GM18519 (cell line): ENCODE measurements at regions not wholly inside any gene's neighbourhood (a gene's known extent, or its start where the extent isn't known, plus 50 kb on each side); places are given as distances from the start of the nearest gene placed in this dataset.

Experiments used
- ATAC-seq: cut with Tn5 transposase; IDR thresholded peaks from one replicate; pipeline ENCODE4 v1.9.1; 2021; ENCODE audit warnings: mild to moderate bottlenecking, moderate library complexity; ENCODE audit not compliant: unreplicated experiment, low FRiP score

DNA sequence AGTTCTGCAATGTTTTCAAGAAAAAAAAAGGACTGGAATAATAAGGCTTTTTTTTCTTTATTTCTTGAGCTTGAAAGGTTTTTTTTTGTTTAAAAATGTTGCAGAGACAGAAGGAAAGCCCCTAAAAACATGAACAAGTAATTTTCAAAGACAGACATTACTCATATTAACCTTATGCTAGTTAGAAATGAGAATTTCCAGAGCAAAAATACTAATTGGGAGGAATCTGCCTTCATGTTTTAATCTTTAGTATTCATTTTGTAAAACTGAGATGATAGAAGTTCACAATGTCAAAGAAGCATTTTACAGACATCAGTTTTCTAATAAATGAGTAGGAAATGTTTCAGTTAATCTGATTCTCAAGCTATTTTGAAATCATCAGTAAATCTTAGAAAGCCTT lies 1805.3 kb downstream of the PCDH7 start:
- ATAC-seq: no peak

DNA sequence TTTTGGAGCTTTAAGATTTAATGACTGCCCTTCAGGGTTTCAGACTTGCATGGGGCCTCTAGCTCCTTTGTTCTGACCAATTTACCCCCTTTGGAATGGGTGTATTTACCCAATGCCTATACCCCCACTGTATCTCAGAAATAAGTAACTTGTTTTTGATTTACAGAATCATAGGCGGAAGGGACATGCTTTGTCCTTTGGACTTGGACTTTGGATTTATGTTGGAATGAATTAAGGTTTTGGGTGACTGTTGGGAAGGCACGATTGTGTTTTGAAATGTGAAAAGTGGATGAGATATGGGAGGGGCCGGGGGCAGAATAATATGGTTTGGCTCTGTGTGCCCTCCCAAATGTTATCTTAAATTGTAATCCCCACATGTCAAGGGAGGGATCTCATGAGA lies 1824.7 kb downstream of the PCDH7 start:
- no peak for ATAC-seq

DNA sequence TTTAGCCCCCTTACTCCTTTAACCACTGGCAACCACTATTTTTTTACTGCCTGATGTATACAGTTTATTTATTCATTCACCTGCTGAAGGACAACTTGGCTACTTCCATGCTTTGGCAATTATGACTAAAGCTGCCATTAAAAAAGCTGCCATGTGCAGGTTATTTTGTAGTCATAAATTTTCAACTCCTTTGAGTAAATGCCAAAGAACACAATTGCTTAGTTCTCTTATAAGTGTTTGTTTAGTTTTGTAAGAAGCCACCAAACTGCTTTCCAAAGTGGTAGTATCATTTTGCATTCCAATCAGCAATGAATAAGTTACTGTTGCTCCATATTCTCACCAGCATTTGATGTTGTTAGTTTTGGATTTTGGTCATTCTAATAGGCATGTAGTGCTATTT lies 1831.8 kb downstream of the PCDH7 start:
- ATAC-seq: no peak

DNA sequence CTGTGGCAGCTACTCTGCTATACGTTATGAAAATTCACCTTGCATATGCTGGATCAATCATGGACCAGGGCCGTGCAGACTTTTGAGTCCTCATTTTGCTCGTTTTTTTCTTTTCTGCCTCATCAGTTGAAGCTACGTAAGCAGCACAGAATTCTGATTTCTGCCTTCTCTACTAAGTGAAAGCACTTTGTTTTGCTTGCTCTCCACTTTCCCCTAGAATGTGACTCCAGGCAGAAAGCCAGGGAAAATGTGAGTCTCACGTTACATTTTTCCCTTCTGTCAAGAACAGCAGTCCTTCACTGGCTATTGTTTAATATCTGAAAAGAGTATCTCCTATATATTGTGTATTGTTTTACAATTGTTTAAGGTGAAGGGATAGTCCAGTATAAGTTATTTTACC lies 1840.1 kb downstream of the PCDH7 start:
- ATAC-seq: no peak

DNA sequence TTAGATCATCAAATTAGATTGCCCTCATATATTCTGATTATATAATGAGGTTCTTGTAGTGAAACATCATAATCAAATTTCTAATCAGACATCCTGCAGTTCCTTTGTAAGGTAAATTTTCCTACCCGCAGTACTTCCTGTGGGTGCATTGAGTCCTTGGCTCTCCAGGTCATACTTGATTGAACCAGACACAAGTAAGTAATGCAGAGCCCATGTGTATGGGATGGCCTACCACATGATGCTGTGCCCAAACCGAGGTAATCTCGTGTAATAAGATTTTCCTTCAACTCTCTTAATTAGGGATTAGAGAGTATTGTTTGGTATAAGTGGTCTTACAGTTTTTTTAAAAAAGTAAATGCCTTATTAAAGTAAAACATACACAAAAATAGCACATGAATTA lies 1841.8 kb downstream of the PCDH7 start:
- ATAC-seq: no peak

DNA sequence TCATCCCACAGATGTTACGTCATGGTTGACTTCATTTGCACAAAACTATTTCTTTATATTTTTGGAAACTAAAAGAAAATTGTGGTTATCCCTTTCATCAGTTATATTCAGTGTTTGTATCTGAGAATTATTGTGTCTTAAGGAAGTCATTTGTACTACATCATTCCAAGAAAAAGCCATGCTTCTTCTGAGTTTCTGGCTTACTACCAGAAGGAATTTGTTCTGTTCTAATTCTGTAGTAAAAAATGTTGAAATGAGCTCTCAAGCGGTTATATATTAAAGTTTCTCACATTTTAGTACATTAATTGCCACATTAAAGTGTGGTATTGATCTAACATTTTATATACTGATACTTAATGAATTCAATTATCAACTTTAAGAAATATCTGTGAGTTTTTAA lies 1844.5 kb downstream of the PCDH7 start:
- no peak for ATAC-seq

DNA sequence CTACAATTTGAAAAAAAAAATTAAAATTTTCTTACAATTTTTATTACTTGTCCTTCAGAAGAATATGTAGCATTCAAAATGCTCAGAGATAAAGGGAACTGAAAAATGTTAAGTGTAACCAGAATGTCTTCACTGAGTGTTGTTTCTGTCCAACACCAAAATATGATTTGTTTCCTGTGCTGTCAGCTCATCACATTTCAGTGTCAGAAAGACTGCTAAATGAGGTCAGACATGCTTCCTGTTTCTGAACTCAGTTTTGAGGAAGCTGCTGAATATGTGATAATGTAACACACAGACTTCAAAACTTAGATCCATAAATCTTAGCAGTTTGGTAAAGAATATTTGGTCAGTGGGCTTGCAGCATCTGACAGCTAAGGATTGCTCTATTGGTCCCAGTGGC lies 1849.7 kb downstream of the PCDH7 start:
- no peak for ATAC-seq

DNA sequence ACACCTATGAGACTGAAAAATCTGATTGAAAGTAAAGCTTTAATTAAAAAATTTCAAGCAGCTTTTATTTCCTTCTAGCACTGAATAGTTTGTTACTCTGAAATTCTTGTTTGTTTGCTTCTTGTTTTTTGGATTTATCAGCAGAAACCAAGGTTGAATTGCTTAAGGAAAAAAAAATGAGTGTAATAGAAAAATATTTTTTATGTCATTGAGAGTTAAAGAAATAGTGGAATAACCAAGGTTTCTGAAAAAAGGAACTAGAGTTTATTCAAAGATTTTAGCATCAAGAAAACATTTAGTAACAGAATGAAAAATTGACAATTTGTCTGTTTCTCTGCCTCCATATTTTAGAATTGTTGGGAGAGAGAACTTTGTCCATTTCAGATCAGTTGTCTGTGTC lies 1852.2 kb downstream of the PCDH7 start:
- no peak for ATAC-seq

DNA sequence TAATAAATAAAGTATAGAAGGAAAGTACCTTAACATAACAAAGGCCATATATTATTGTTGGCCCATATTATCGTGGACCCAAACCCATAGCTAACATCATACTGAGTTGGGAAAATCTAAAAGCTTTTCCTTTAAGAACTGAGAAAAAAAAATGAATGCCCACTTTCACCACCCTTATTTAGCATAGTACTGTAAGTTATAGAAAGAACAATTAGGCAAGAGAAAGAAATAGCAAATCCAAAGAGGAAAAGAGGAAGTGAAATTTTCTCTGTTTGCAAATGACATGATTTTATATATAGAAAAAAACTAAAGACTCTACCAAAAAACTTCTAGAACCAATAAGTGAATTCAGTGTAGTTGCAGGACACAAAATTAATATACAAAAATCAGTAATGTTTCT lies 1854.6 kb downstream of the PCDH7 start:
- ATAC-seq: no peak

DNA sequence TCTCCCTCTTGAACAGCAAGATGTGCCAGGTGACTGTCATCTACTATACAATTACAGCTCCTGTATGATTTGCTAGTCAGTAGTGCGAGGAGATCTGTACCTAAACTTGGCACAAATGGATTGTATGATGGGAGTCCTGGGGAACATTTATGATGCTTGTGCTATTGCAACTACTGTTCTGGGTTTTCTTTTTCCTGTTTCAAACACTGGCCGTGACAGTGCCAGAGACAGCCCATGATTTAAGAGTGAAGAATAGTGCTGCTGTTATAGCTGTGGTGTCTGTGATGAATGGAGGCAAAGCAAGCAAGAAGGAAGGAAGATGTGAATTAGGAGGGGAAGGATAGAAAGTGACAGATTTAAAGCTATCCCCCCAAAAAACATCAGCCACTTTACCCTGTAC lies 1868.9 kb downstream of the PCDH7 start:
- no peak for ATAC-seq

DNA sequence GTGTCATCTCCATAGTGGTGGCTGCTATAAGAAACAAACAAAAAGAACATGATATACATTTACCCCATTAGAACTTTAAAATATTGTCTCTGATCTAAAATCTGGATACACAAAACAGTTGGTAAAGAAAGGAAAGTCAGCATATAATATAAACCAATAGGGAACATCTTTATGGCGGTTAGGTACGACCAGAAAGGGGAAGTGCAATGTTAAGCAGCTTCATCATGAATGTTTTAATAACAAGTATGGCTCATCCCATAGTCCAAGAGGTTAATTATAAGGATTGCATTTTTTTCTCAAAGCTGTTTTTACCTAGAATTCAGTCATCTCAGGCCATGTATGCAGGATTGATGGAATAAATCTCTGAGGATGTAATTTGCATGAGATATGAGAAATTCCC lies 1869.7 kb downstream of the PCDH7 start:
- no peak for ATAC-seq

DNA sequence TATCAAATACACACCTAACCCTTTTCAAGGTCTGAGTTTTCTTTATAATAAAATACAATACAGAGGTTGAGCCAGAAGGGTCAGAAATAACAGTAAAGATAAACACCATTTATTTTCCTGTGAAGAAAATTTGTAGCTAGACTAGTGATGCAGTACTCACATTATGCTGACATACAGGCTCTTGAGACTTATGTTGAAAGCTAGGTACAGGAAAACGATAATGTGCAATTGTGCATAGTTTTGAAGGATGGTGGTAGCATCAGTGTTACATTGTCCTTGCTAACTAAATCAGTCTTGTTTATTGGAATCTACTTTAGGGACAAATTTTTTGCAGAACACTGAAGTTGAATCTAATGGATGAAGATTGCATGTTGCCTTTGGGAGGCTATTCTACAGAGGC lies 1877.2 kb downstream of the PCDH7 start:
- ATAC-seq: no peak

DNA sequence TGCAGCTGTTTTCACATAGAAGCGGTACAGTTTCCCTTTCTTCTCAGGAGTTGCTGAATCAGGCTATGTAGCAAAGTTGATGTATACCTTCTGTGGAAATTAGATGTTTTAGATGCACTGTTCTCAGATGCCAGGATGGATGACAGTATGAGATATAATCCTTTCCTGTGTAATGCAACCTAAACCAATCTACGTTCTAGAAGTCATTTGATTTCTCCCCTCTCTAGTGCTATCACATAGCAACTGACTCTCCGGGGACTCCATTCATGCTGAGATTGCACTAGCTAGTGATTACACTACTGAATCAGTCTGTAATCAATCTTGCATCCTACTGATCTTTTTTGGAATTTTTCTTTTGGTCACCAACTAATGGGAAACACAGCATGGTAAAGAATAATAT lies 1881.7 kb downstream of the PCDH7 start:
- no peak for ATAC-seq

DNA sequence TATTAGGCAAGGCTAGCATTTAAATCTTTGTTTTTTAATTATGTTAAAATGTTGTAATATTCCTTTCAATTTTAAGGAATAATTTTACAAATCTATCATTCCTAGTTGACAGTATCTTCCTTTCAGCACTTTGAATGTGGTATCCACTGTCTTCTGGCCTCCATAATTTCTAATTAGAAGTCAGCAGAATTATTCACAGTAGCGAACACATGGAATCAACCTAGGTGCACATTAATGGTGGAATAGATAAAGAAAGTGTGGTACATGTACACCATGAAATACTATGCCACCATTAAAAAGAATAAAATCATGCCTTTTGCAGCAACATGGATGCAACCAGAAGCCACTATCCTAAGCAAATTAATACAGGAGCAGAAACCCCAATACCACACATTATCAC lies 1887.8 kb downstream of the PCDH7 start:
- no peak for ATAC-seq

DNA sequence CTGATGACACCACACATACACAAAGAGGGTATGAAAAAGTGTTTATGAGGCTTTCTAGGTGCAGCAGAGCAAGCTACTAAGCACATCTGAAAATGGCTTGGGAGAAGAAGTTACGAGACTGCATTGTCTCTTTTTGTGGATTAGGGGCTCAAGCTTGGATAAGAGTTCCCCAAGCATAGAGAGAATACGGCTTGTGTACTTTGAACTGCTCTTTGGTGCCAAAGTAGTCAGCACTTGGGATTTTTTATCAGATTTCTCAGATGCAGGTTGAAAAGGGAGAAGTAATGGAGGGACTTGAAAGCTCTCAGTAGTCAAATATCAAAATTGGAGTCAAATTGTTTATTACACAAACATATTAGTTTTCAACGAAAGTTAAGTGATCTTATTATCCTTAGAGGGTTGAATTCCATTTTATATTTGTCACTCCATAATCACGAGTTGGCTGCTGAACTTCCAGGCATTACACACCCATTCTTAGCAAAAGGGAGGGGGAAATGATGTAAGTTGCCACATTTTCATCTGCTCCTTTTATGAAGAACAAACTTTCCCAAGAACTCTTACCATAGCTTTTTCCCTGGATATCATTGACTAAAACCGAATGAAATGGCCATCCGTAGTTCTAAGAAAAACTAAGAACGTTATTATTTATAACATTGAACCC lies 1904.9 kb downstream of the PCDH7 start:
- ATAC-seq: no peak

DNA sequence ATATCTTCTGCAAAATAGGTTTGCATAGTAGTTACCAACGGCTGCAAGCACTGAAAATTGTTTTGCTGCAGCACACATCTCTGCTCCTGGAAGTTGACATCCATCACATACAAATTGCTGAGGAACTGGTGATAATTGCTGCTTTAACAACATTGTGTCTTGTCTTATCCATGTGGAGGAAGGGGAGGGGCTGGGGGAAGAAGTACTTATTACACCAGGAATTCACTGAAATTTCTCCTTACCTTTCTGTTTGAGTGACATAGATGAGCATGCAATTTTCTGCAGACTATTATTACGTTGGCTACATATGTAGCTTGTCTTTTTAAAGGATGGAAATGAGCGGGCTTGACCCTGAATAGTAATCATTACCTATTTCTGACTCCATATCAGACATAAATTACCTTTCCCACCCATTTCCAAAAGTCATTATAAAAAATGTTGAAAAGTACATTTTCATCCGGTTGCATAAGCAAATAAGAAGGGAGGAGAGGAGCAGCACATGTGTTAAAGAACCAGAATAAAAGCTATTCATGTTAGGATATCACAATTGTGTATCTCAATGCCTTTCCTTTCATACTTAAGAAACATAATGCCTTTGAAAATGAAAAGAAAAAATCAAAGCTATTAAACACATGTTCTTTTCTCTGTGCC lies 1905.6 kb downstream of the PCDH7 start:
- no peak for ATAC-seq

DNA sequence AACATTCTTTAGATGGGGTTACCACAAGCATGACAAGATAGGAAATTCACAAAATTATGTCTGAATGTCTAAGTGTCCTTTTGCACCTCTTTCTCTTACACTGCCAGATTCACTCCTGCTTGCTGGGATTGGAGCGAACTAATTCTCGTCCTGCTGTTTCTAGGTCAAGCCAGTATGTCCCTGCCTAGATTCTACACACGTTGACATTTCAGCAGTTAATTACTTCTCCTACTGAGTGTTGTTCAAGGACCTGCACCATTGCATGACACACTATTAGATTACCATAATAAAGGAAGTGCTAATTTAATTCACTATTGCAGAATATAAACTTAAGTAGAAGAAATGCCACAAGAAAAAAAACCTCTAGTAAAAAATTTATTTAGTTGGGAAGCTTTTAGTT lies 1911.7 kb downstream of the PCDH7 start:
- ATAC-seq: no peak

DNA sequence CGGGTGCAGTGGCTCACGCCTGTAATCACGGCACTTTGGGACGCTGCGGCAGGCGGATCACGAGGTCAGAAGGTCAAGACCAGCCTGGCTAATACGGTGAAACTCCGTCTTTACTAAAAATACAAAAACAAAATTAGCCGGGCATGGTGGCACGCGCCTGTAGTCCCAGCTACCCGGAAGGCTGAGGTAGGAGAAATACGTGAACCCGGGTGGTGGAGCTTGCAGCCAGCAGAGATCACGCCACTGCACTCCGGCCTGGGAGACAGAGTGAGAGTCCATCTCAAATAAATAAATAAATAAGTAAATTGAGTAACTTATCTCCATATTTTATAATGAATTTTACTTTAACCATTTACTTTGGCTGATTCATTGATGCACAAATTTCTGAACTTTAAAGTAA lies 1913.3 kb downstream of the PCDH7 start:
- no peak for ATAC-seq

DNA sequence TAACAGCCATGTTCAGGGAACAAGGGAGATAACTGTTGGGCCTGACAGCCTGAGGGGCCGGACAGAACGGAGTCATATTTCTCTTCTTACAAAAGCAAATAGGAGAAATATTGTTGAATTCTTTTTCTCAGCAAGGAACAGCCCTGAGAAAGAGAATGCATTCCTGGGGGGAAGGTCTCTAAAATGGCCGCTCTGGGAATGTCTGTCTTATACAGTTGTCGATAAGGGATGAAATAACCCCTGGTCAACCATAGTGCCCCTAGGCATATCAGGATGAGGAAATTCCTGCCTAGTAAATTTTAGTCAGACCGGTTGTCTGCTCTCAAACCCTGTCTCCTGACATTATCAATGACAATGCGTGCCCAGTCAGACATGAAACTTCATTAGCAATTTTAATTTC lies 1925.5 kb downstream of the PCDH7 start:
- no peak for ATAC-seq

DNA sequence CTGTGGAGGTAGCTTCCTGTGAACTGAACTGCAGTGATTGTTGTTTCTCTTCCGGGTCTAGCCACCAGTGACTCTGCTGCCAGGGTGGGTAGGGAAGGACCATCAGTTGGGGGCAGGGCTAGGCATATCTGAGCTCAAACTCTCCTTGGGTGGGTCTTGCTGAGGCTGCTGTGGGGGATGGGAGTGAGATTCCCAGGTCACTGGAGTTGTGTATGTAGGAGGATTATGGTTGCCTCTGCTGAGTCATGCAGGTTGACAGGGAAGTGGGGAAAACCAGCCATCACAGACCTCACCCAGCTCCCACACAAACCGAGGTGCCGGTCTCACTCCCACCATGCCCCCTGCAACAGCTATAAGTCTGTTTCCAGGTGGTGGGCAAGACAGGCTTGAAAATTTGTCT lies 1937.8 kb downstream of the PCDH7 start:
- no peak for ATAC-seq

DNA sequence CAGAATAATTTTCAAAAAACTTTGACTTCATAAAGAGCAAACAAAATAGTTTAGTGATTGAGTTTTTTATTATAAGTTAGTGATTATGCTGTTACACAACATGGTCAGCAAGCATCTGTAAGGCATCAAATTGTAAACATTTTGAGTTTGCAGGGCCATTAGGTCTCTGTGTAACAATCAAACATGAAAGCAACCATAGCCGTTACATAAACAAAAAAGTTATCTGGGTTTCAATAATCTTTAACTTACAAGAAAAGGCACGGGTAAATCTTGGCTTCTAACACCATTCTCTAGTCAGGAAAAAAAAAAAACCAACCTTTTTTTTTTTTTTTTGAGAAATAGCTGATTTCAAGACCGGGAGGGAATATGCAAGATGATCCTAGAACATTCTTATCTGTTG lies 1941.1 kb downstream of the PCDH7 start:
- ATAC-seq: no peak

DNA sequence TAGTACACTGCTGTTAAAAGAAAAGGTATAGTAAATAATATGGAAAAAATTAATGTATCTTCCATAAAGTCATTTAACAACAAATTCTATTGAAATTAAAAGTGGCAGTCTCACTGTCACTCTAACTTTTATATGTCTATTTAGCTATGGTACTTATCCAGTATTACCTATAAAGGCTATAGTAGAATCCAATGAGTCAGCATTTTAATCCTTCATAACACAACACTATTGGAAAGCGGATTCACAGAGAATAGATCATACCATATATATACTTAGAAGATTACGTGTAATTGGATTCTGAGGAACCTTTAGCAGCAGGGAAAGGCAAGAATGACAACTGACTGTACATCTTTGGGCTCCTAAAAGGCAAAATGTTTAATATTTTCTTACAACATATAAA lies 1942.6 kb downstream of the PCDH7 start:
- ATAC-seq: no peak

DNA sequence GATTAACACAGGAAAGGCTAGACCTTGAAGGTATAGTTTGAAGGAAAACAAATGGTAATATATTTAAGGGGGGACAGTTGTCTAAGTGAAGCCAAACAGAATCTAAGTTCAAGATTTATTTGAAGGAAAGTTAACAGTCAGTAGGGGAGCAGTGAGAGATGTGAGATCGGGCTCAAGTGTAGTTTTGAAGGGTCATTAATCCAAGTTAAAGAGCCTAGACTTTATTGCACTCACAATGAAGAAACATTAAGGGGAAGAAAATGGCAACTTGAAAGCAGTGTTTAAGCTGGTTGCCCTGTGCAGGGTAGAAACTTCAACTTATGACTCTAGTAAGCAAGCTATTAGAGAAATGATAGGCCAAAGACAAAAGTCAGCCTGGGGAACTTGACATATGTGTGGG lies 1952.2 kb downstream of the PCDH7 start:
- no peak for ATAC-seq
